CD4-positive, alpha-beta T cell (primary cell): ENCODE measurements at regions not wholly inside any gene's neighbourhood (a gene's known extent, or its start where the extent isn't known, plus 50 kb on each side); places are given as distances from the start of the nearest gene placed in this dataset.
A peak's percentile ranks its signal among the peaks of the same experiment; 100 is the strongest.
"Not testable (repeated sequence)": the region's sequence is repeated elsewhere in the genome, so short reads cannot be mapped to it uniquely, and the experiment has no call there.

ENCODE experiments used
- ATAC-seq: fragments of 200-7000 bp; cut with Tn5 transposase; one replicate; pipeline ENCODE4 v1.10.0; 2022; ENCODE audit warnings: mild to moderate bottlenecking; ENCODE audit not compliant: poor library complexity
- CTCF ChIA-PET: fragments of 350-600 bp; sonication (Branson Sonifier 250); formaldehyde crosslinking; loops from one replicate; lab custom pipeline; 2021; ENCODE audit warnings: antibody characterized with exemption, inconsistent platforms; lab: Charles Lee
- POLR2A ChIA-PET: fragments of 350-600 bp; sonication (Branson Sonifier 250); formaldehyde crosslinking; loops from one replicate; lab custom pipeline; 2021; ENCODE audit warnings: antibody characterized with exemption, inconsistent platforms; lab: Charles Lee
- DNase-seq, 14 experiments: peaks; one replicate each; pipeline ENCODE4 v3.0.0-alpha.2; 2013 to 2020; ENCODE audit warnings: mixed read lengths in 2 of 14
- H3K27ac ChIP-seq, 2 donors: one replicate each; pipeline versions ENCODE4 v1.5.1 to v1.7.0; 2013; ENCODE audit warnings: low read length in 2 of 2, low read depth in 1 of 2, mild to moderate bottlenecking in 1 of 2
- H3K27me3 ChIP-seq, 2 experiments: 1 replicate in 1 of 2; 2 replicates in 1 of 2; pipeline versions ENCODE4 v1.6.1 to v1.7.0; 2013; ENCODE audit warnings: low read length in 2 of 2, control low read depth in 1 of 2, mild to moderate bottlenecking in 1 of 2, moderate library complexity in 1 of 2; ENCODE audit not compliant: insufficient read depth in 2 of 2, control insufficient read depth in 1 of 2
- H3K36me3 ChIP-seq: one replicate; pipeline ENCODE4 v1.6.1; 2013; ENCODE audit warnings: low read length, control low read depth; ENCODE audit not compliant: insufficient read depth
- H3K4me1 ChIP-seq: one replicate; pipeline ENCODE4 v1.6.1; 2013; ENCODE audit warnings: low read length, control low read depth; ENCODE audit not compliant: insufficient read depth
- H3K4me3 ChIP-seq: one replicate; pipeline ENCODE4 v1.5.1; 2013; ENCODE audit warnings: mild to moderate bottlenecking, low read length, moderate library complexity
- H3K9me3 ChIP-seq, 2 experiments: 1 replicate in 1 of 2; 2 replicates in 1 of 2; pipeline versions ENCODE4 v1.6.1 to v1.7.0; 2013; ENCODE audit warnings: low read length in 2 of 2, mild to moderate bottlenecking in 2 of 2, control low read depth in 1 of 2, moderate library complexity in 1 of 2; ENCODE audit not compliant: control insufficient read depth in 1 of 2, insufficient read depth in 1 of 2
- H3K27ac Mint-ChIP-seq: one replicate; pipeline ENCODE4 v1.8.0; 2020; ENCODE audit warnings: mixed read lengths
- H3K27me3 Mint-ChIP-seq: one replicate; pipeline ENCODE4 v1.8.0; 2021; ENCODE audit warnings: mixed read lengths
- H3K36me3 Mint-ChIP-seq: one replicate; pipeline ENCODE4 v1.8.0; 2021; ENCODE audit warnings: low read depth, mixed read lengths
- H3K4me1 Mint-ChIP-seq: one replicate; pipeline ENCODE4 v1.8.0; 2021; ENCODE audit warnings: low read depth, mixed read lengths
- H3K4me3 Mint-ChIP-seq: one replicate; pipeline ENCODE4 v1.8.0; 2020; ENCODE audit warnings: mild to moderate bottlenecking, mixed read lengths
- H3K9me3 Mint-ChIP-seq: one replicate; pipeline ENCODE4 v1.8.0; 2020; ENCODE audit warnings: mixed read lengths
- CTCF ChIP-seq: fragments of 200-600 bp; IDR thresholded peaks from one replicate; pipeline ENCODE4 v1.8.0; 2022; ENCODE audit warnings: antibody characterized with exemption, mild to moderate bottlenecking
- intact Hi-C, 2 experiments: fragments of 100-400 bp; cut with DNase I in 1 of 2; cut with micrococcal nuclease in 1 of 2; formaldehyde crosslinking; loops; one replicate each; pipeline versions ENCODE4 v1.15.1 to v1.9.0; 2023 to 2025; cut with DNase I, micrococcal nuclease

- H3K27ac Mint-ChIP-seq: no peak overlapping the region
- no peaks in the 10 kb centered on the region for H3K9me3 ChIP-seq
- no peak overlapping the region for H3K4me3 ChIP-seq
- no peak for ATAC-seq
- no peaks in the 10 kb centered on the region for H3K27me3 Mint-ChIP-seq
- H3K36me3 ChIP-seq: no peaks in the 10 kb centered on the region
- ChIA-PET POLR2A (no interaction called here), CTCF (no interaction called here)
- intact Hi-C loops: no loop called here
- H3K4me1 ChIP-seq: no peaks in the 10 kb centered on the region
- no peak for TF ChIP-seq CTCF
- H3K4me3 Mint-ChIP-seq: no peak overlapping the region
- no peaks in the 10 kb centered on the region for H3K27me3 ChIP-seq
- no peak overlapping the region for H3K27ac ChIP-seq
- no peaks in the 10 kb centered on the region for H3K36me3 Mint-ChIP-seq
- DNase-seq: no peak
- H3K9me3 Mint-ChIP-seq: no peaks in the 10 kb centered on the region
- no peaks in the 10 kb centered on the region for H3K4me1 Mint-ChIP-seq
Observed at GRCh38 chr4:118410138-118410537, 57.3 kb upstream of the PRSS12 start.

- intact Hi-C loops: no loop called here
- Mint-ChIP-seq H3K27me3 (no peaks in the 10 kb centered on the region), H3K27ac (no peak overlapping the region), H3K4me1 (no peaks in the 10 kb centered on the region), H3K4me3 (no peak overlapping the region), H3K36me3 (no peaks in the 10 kb centered on the region), H3K9me3 (no peaks in the 10 kb centered on the region)
- H3K27me3 ChIP-seq: no peaks in the 10 kb centered on the region
- TF ChIP-seq CTCF: no peak
- DNase-seq: no peak
- ATAC-seq: no peak
- ChIA-PET CTCF (no interaction called here), POLR2A (no interaction called here)
- H3K36me3 ChIP-seq: no peaks in the 10 kb centered on the region
- H3K9me3 ChIP-seq: no peaks in the 10 kb centered on the region
- H3K4me1 ChIP-seq: no peaks in the 10 kb centered on the region
- H3K4me3 ChIP-seq: no peak overlapping the region
- H3K27ac ChIP-seq: no peak overlapping the region
Observed at GRCh38 chr4:118417325-118417724, 64.5 kb upstream of the PRSS12 start.

DNA sequence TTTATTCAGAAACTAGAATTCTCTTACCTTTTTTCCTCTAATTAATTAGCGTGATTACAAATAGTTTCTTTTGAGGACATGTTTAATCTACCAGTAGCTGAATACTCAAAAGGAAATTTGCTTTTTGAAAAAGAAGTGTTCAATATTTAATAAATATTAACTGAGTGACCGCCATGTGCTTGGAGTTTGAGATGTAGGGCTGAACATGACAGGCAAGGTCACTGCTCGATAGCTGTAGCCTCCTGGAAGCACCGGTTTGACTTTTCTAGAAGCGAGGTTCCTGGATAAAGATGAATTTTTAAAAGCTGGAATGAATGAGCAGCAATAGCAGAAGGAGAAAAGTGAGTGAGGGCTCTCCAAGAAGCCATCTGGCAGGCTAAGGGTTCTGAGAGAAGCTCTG, 65.0 kb upstream of the PRSS12 start:
- not testable (repeated sequence) for H3K4me3 Mint-ChIP-seq, H3K27ac Mint-ChIP-seq

GRCh38 chr4:118418396-118418795, 65.6 kb upstream of the PRSS12 start:
- H3K4me3 Mint-ChIP-seq: not testable (repeated sequence)

More for the DNA sequence above, 65.0 kb upstream of the PRSS12 start:
- intact Hi-C loops, H3K4me1 ChIP-seq, DNase-seq, H3K4me1 Mint-ChIP-seq, H3K36me3 ChIP-seq, H3K27me3 Mint-ChIP-seq, H3K9me3 Mint-ChIP-seq, H3K9me3 ChIP-seq, H3K27ac ChIP-seq, POLR2A ChIA-PET, ATAC-seq, CTCF ChIA-PET, H3K27me3 ChIP-seq, H3K4me3 ChIP-seq, H3K36me3 Mint-ChIP-seq: not testable (repeated sequence)

DNA sequence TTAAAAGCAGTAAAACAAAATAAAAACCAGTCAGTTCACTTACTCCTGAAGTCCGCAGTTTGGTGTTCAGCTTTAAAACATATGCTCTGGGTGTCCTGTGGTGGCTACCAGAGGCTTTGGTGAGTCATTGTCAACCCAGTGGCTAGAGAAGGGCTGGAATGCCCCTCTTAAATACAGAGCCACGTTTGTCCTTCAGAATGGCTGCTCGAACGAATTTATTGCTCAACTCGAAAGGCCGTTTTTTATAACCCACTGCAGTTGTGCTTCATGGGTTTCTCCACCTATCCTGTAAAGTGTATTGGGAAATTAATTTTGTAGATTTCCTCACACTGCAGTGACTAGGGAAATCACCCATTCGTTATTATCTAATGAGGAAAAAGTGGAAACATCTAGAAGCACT, 66.8 kb upstream of the PRSS12 start:
- H3K27ac Mint-ChIP-seq, intact Hi-C loops, H3K4me3 Mint-ChIP-seq, POLR2A ChIA-PET, ATAC-seq, H3K36me3 Mint-ChIP-seq, H3K9me3 Mint-ChIP-seq, H3K4me1 Mint-ChIP-seq, H3K27me3 ChIP-seq, H3K9me3 ChIP-seq, H3K4me1 ChIP-seq, H3K36me3 ChIP-seq, H3K27ac ChIP-seq, H3K27me3 Mint-ChIP-seq, H3K4me3 ChIP-seq, CTCF ChIA-PET: not testable (repeated sequence)
- DNase-seq: peak in 1 of 14 experiments; percentile 6

More at GRCh38 chr4:118418396-118418795, 65.6 kb upstream of the PRSS12 start:
- H3K9me3 ChIP-seq, H3K9me3 Mint-ChIP-seq, intact Hi-C loops, H3K4me3 ChIP-seq, H3K36me3 Mint-ChIP-seq, ATAC-seq, H3K27ac Mint-ChIP-seq, POLR2A ChIA-PET, H3K4me1 ChIP-seq, DNase-seq, H3K36me3 ChIP-seq, H3K27me3 Mint-ChIP-seq, H3K27me3 ChIP-seq, H3K27ac ChIP-seq, CTCF ChIA-PET, H3K4me1 Mint-ChIP-seq: not testable (repeated sequence)

DNA sequence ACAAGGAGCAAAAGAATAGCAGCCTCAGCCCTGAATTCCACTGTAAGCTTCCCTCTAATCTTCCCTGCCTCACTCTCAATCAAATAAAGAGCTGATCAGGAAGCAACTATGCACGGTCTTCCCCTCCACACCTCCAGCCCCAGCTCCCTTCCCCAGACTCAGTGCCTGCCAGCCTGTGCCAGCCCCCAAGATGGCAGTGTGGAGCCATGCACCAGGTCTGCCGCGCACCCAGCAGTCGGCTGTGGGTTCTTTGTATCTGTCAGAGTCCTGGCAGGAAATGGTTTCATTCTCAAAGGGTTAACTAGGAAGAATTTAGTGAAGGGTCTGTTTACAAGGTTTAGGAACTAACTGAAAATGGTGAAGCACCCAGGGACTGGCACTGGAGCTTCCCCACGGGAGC, 71.3 kb upstream of the PRSS12 start:
- H3K27me3 Mint-ChIP-seq, H3K4me3 Mint-ChIP-seq, H3K4me1 ChIP-seq, H3K9me3 Mint-ChIP-seq, ATAC-seq, H3K36me3 Mint-ChIP-seq, H3K9me3 ChIP-seq, POLR2A ChIA-PET, H3K27me3 ChIP-seq, H3K36me3 ChIP-seq, H3K4me1 Mint-ChIP-seq, H3K27ac Mint-ChIP-seq, H3K4me3 ChIP-seq, intact Hi-C loops, H3K27ac ChIP-seq: not testable (repeated sequence)
- CTCF ChIA-PET: interaction anchor here (0.6 kb wide), 1 partner anchor 261 kb away, joined by 3 read pairs; the partner anchor contains the start of gene METTL14
- DNase-seq: peak in 9 of 14 experiments; percentile 1 to 28 (median 5)
